Kidney epithelial cell (primary cell): ENCODE measurements at regions not wholly inside any gene's neighbourhood (a gene's known extent, or its start where the extent isn't known, plus 50 kb on each side); places are given as distances from the start of the nearest gene placed in this dataset.

ENCODE experiments used
- DNase-seq: peaks from one replicate; pipeline ENCODE4 v3.0.0-alpha.2; 2010; ENCODE audit warnings: low read depth
- H3K27me3 ChIP-seq: 2 replicates; pipeline ENCODE4 v1.6.0; 2011; ENCODE audit warnings: low read length; ENCODE audit not compliant: control insufficient read depth, insufficient read depth
- H3K36me3 ChIP-seq: 2 replicates; pipeline ENCODE4 v1.5.1; 2011; ENCODE audit warnings: low read length; ENCODE audit not compliant: control insufficient read depth, insufficient read depth
- H3K4me3 ChIP-seq: 2 replicates; pipeline ENCODE4 v1.5.1; 2011; ENCODE audit warnings: low read depth, mild to moderate bottlenecking, control low read depth, low read length
- TF ChIP-seq, protein P1 (sequence below): IDR thresholded peaks from 2 replicates; pipeline ENCODE4 v1.5.1; 2011; ENCODE audit warnings: mild to moderate bottlenecking, moderate library complexity, low read length, control low read depth, inconsistent platforms; ENCODE audit not compliant: insufficient read depth, poor library complexity, severe bottlenecking

DNA sequence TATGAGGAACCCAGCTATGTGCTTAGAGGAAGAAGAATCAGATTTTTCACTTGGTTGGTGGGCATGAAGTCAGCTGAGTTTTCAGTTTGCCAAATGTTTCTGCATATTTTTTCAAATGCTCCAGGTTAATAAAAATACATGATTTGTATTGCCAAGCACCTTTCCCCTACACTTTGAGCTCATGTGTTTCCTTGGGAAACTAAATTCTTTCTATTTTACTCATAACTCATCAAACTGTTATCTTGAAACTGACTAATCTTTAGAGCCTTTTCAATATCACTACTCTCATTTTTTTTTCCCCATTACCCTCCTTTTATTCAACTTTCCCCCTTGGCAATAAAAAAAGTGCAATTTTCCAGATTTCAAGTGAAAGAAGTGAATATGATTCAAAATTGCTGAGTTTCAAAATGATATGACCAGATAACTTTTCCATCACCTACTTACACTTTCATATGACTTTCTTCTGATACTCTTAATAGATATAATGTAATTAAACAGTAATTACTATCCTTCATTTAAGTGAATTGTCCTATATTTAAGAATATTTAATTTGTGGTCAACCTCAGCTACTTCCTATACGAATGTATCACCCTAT lies 91.9 kb upstream of the SOX6 start:
- H3K27me3 ChIP-seq = no peaks in the 10 kb centered on the region
- H3K4me3 ChIP-seq = no peak overlapping the region
- H3K36me3 ChIP-seq = no peaks in the 10 kb centered on the region
- no peak for DNase-seq
- TF ChIP-seq, protein P1, sequence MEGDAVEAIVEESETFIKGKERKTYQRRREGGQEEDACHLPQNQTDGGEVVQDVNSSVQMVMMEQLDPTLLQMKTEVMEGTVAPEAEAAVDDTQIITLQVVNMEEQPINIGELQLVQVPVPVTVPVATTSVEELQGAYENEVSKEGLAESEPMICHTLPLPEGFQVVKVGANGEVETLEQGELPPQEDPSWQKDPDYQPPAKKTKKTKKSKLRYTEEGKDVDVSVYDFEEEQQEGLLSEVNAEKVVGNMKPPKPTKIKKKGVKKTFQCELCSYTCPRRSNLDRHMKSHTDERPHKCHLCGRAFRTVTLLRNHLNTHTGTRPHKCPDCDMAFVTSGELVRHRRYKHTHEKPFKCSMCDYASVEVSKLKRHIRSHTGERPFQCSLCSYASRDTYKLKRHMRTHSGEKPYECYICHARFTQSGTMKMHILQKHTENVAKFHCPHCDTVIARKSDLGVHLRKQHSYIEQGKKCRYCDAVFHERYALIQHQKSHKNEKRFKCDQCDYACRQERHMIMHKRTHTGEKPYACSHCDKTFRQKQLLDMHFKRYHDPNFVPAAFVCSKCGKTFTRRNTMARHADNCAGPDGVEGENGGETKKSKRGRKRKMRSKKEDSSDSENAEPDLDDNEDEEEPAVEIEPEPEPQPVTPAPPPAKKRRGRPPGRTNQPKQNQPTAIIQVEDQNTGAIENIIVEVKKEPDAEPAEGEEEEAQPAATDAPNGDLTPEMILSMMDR = no peak

DNA sequence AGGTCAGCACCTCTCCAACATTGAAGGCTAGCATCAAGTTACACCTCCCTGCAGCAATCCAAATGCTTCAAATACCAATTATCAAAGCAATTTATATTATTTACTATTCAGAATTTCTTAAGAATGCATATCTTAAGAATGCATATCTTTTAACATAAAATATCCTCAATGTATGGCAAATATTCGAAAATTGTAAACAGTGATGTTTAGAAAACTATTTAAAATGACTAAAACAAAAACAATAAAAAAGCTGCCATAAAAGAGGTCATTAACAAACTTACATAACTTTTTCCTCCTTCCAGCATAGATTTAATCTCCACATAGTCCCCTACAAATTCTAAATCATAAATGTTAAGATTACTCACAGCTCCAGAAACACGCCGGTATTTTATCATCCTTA lies 85.1 kb upstream of the SOX6 start:
- H3K36me3 ChIP-seq = no peaks in the 10 kb centered on the region
- no peak for DNase-seq
- no peaks in the 10 kb centered on the region for H3K27me3 ChIP-seq
- no peak overlapping the region for H3K4me3 ChIP-seq
- TF ChIP-seq, protein P1 = no peak

GRCh38 chr11:16440136-16440535 lies 83.8 kb upstream of the SOX6 start:
- Histone ChIP-seq H3K4me3 (no peak overlapping the region), H3K36me3 (no peaks in the 10 kb centered on the region), H3K27me3 (no peaks in the 10 kb centered on the region)
- TF ChIP-seq, protein P1 = no peak
- DNase-seq = no peak

DNA sequence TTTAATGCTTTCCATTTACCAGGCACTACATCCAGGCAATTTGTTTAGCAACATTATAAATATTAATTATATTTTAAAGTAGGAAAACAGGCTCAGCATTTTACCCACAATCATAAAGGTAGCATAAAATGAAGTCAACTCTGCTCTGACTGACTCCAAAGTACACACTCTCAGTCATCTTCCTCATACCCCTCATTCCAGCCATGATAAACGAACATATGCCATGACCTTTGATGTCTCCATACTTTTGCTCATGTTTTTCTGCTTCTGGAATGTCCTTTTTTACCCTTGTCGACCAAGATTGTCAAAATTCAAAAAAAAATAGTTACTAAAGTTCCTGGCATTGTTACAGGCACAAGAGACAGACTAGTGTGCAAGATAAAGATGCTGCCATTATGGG lies 77.7 kb upstream of the SOX6 start:
- TF ChIP-seq, protein P1 = no peak
- H3K27me3 ChIP-seq = no peaks in the 10 kb centered on the region
- no peaks in the 10 kb centered on the region for H3K36me3 ChIP-seq
- no peak overlapping the region for H3K4me3 ChIP-seq
- no peak for DNase-seq

- H3K36me3 ChIP-seq = no peaks in the 10 kb centered on the region
- TF ChIP-seq, protein P1 = no peak
- H3K27me3 ChIP-seq = no peaks in the 10 kb centered on the region
- no peak for DNase-seq
- H3K4me3 ChIP-seq = no peak overlapping the region
These were observed 74.3 kb upstream of the SOX6 start for GRCh38 chr11:16430674-16431073.

- H3K27me3 ChIP-seq = no peaks in the 10 kb centered on the region
- no peaks in the 10 kb centered on the region for H3K36me3 ChIP-seq
- H3K4me3 ChIP-seq = no peak overlapping the region
- no peak for DNase-seq
- TF ChIP-seq, protein P1 = no peak
These were observed 65.5 kb upstream of the SOX6 start for GRCh38 chr11:16421826-16422225.
